NCI-H187 treated with DMSO at 0.1 percent for 48 hours (cell line): ENCODE measurements at regions not wholly inside any gene's neighbourhood (a gene's known extent, or its start where the extent isn't known, plus 50 kb on each side); places are given as distances from the start of the nearest gene placed in this dataset.
A peak's percentile ranks its signal among the peaks of the same experiment; 100 is the strongest.

ENCODE experiments used
- DNase-seq: peaks from one replicate; lab custom pipeline; 2025; lab: John Stamatoyannopoulos, UW

GRCh38 chr9:2448193-2448738, 173.3 kb upstream of the VLDLR start:
- DNase-seq: no peak

GRCh38 chr9:2453106-2453505, 168.5 kb upstream of the VLDLR start:
- DNase-seq: no peak

GRCh38 chr9:2453701-2454100, 167.9 kb upstream of the VLDLR start:
- DNase-seq: no peak

- DNase-seq: no peak
Observed at GRCh38 chr9:2459756-2460155, 161.8 kb upstream of the VLDLR start.

- no peak for DNase-seq
Observed at GRCh38 chr9:2461892-2462291, 159.7 kb upstream of the VLDLR start.

GRCh38 chr9:2464624-2465023, 157.0 kb upstream of the VLDLR start:
- DNase-seq: no peak

GRCh38 chr9:2465516-2465915, 156.1 kb upstream of the VLDLR start:
- DNase-seq: no peak

GRCh38 chr9:2465921-2466460, 155.6 kb upstream of the VLDLR start:
- DNase-seq: no peak

GRCh38 chr9:2466703-2467102, 154.9 kb upstream of the VLDLR start:
- DNase-seq: peak; percentile 57

- no peak for DNase-seq
Observed at GRCh38 chr9:2469681-2470221, 151.8 kb upstream of the VLDLR start.

- DNase-seq: no peak
Observed at GRCh38 chr9:2473681-2474080, 147.9 kb upstream of the VLDLR start.

- DNase-seq: no peak
Observed at GRCh38 chr9:2477755-2478154, 143.8 kb upstream of the VLDLR start.

- DNase-seq: no peak
Observed at GRCh38 chr9:2478421-2478820, 143.2 kb upstream of the VLDLR start.

GRCh38 chr9:2479056-2479565, 142.5 kb upstream of the VLDLR start:
- DNase-seq: no peak

GRCh38 chr9:2480255-2480837, 141.2 kb upstream of the VLDLR start:
- no peak for DNase-seq

- no peak for DNase-seq
Observed at GRCh38 chr9:2481216-2481615, 140.4 kb upstream of the VLDLR start.

GRCh38 chr9:2486988-2487387, 134.6 kb upstream of the VLDLR start:
- no peak for DNase-seq

- no peak for DNase-seq
Observed at GRCh38 chr9:2489838-2490314, 131.7 kb upstream of the VLDLR start.

- DNase-seq: no peak
Observed at GRCh38 chr9:2492161-2492560, 129.4 kb upstream of the VLDLR start.

GRCh38 chr9:2493109-2493508, 128.5 kb upstream of the VLDLR start:
- DNase-seq: no peak

GRCh38 chr9:2493529-2493928, 128.1 kb upstream of the VLDLR start:
- DNase-seq: no peak

- DNase-seq: no peak
Observed at GRCh38 chr9:2494562-2494961, 127.0 kb upstream of the VLDLR start.

- DNase-seq: no peak
Observed at GRCh38 chr9:2495221-2496005, 126.2 kb upstream of the VLDLR start.
